ENCODE measurements at regions not wholly inside any gene's neighbourhood (a gene's known extent, or its start where the extent isn't known, plus 50 kb on each side); places are given as distances from the start of the nearest gene placed in this dataset.

DNA sequence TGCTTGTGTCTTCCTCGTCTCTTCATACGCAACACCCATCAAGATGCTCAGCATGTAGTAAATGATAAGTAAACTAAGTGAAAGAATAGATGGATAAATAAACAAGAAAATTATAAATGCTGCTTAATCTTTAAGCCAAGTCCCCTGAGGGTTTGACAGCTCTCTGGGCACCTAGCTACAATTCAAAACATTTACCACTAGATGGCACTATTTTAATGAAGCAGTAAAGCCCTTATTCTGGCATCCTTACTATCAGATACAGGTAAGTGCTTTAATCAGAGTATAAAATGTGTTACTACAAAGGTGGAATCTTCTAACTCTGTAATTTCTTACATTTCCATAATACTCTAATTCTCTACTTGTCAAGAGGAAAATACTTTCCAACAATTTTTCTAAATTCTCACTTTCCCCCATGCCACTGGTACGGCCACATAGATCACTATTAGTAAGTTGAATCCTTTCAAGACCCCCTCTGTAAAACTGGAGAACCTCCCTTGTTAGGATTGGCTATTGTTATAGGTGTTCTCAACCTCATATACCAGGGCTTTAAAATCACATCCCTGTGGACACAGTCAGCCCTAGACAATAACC lies 137.8 kb downstream of the BARHL2 start:
- in situ Hi-C loops (cut with MboI; ENCODE audit: low sequenced_read_pairs, unreplicated experiment): no loop called here
- TF ChIP-seq, protein P1, sequence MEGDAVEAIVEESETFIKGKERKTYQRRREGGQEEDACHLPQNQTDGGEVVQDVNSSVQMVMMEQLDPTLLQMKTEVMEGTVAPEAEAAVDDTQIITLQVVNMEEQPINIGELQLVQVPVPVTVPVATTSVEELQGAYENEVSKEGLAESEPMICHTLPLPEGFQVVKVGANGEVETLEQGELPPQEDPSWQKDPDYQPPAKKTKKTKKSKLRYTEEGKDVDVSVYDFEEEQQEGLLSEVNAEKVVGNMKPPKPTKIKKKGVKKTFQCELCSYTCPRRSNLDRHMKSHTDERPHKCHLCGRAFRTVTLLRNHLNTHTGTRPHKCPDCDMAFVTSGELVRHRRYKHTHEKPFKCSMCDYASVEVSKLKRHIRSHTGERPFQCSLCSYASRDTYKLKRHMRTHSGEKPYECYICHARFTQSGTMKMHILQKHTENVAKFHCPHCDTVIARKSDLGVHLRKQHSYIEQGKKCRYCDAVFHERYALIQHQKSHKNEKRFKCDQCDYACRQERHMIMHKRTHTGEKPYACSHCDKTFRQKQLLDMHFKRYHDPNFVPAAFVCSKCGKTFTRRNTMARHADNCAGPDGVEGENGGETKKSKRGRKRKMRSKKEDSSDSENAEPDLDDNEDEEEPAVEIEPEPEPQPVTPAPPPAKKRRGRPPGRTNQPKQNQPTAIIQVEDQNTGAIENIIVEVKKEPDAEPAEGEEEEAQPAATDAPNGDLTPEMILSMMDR (IDR thresholded peaks at IDR 0.05; ENCODE audit: borderline replicate concordance, control extremely low read depth, extremely low read depth, insufficient read depth, missing control alignments): peak; percentile 48

DNA sequence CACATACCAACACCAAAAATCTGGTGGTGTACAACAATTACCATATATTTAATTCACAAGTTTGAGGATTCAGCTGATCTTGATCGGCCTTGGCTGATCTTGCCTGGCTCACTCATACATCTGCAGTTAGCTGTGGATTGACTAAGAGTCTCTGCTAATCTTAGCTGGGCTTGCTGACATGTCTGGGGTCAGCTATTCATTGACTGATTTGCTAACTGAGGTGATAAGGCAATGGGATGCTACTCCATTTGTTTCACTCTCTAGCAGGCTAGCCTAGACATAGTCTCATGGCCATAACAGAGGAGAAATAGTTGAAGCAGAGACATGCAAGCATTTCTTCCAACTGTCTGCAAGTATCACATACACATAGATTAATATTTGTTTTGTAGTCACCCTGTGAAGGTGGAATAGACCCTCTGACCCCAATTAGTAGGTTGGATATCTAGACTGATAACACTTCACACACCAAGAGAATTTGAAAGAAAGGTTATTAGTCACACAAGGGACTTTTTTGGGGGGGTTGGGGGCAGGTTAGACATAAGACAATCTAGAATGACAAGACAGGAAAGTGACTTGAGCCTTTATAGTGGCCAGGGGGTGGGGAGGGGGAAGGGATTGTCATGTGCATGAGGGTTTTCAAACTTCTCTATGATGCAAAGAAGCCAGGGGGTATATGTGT lies 142.3 kb downstream of the BARHL2 start:
- TF ChIP-seq, protein P1 (IDR thresholded peaks at IDR 0.05; ENCODE audit: borderline replicate concordance, control extremely low read depth, extremely low read depth, insufficient read depth, missing control alignments): no peak
- DNase-seq (ENCODE audit: low spot score): no peak
- in situ Hi-C loops (cut with MboI; ENCODE audit: low sequenced_read_pairs, unreplicated experiment): no loop called here

More for the DNA sequence above, 137.8 kb downstream of the BARHL2 start:
- DNase-seq (ENCODE audit: low spot score): peak; percentile 55

DNA sequence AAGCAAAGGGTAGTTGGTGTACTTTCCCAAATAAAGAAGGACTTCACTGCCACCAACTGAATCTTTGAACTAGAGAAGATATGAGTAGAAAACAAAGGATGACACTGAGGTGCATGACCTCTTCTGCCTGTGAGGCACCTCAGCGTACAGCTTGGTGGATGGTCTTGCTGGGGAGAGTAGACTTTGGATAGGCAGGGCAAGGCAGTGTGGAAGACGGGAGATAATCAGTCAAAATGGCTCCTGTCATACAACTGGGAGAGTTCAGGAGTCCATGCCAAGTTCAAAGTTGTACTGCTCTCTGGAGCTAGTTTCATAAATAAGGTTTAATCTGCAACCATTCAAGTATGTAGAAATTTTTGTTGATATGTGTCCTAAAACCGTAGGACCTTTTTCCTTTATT lies 143.4 kb downstream of the BARHL2 start:
- in situ Hi-C loops (cut with MboI; ENCODE audit: low sequenced_read_pairs, unreplicated experiment): no loop called here
- TF ChIP-seq, protein P1 (IDR thresholded peaks at IDR 0.05; ENCODE audit: borderline replicate concordance, control extremely low read depth, extremely low read depth, insufficient read depth, missing control alignments): no peak
- no peak for DNase-seq (ENCODE audit: low spot score)

DNA sequence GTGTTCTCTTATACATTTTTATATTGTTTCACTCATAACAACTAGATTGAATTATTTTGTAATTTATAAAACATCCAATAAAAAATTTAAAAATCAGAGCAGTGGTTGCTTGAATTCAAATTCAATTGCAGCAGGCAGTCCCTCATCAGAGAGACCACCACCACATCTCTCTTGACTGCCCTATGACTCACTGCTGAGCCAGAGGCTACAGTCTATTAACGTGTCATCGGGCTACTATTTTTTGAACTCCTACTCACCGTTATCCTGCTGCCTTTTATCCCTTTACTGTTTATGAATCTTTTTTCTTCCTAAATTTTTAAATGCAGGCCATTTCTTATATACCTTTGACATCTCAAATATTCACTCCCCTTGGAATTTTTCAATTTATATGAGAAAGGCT lies 144.7 kb downstream of the BARHL2 start:
- DNase-seq (ENCODE audit: low spot score): no peak
- TF ChIP-seq, protein P1 (IDR thresholded peaks at IDR 0.05; ENCODE audit: borderline replicate concordance, control extremely low read depth, extremely low read depth, insufficient read depth, missing control alignments): no peak
- in situ Hi-C loops (cut with MboI; ENCODE audit: low sequenced_read_pairs, unreplicated experiment): no loop called here

DNA sequence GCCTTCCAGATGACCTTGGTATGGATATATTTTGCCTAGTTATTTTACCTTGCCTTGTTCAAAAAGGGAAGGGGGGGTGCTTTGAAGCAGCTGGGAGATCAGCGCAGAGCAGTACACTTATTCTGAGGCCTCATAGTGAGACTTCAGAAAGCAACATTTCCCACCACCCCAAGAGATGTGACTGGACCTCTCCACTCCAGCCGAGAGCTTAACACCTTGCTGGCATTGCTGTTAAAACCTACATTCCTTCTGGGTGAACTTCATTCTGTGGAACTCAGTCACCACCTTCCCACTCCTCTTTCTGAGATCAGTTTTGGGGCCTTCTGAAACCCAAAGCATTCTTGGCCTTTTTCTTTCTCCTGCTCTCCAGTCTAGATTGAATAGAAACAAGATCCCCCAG lies 148.7 kb downstream of the BARHL2 start:
- TF ChIP-seq, protein P1 (IDR thresholded peaks at IDR 0.05; ENCODE audit: borderline replicate concordance, control extremely low read depth, extremely low read depth, insufficient read depth, missing control alignments): no peak
- in situ Hi-C loops (cut with MboI; ENCODE audit: low sequenced_read_pairs, unreplicated experiment): no loop called here
- no peak for DNase-seq (ENCODE audit: low spot score)

DNA sequence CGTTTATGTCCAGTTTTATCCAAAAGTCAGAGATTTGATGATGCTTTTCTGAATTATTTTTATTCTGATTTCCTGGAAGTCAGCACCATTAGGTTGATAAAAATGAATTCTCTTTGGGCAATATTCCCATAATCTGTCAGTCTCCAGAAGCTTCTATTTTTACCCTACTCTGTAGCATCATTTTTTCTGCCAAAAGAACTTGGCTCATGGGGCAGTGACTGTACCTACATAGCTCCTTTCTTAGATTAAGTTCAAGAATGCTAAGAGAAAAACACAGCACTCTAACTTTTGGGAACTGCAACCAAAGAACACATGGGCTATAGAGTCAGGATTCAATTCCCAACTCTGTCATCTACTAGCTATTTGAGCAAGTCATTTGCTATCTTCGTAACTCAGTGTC lies 152.9 kb downstream of the BARHL2 start:
- no peak for DNase-seq (ENCODE audit: low spot score)

More for the DNA sequence above, 152.9 kb downstream of the BARHL2 start:
- in situ Hi-C loops (cut with MboI; ENCODE audit: low sequenced_read_pairs, unreplicated experiment): no loop called here
- TF ChIP-seq, protein P1 (IDR thresholded peaks at IDR 0.05; ENCODE audit: borderline replicate concordance, control extremely low read depth, extremely low read depth, insufficient read depth, missing control alignments): no peak

Data from GM13976 (cell line).